Smooth muscle cell (in vitro differentiated cells): ENCODE measurements at regions not wholly inside any gene's neighbourhood (a gene's known extent, or its start where the extent isn't known, plus 50 kb on each side); places are given as distances from the start of the nearest gene placed in this dataset.
A peak's percentile ranks its signal among the peaks of the same experiment; 100 is the strongest.

Source experiments
- DNase-seq: peaks from one replicate; lab custom pipeline; 2025; ENCODE audit not compliant: unreplicated experiment; lab: John Stamatoyannopoulos, UW
- H2AFZ ChIP-seq: fragments of 200-600 bp; sonication (generic); 2 replicates; pipeline ENCODE4 v1.6.0; 2016; ENCODE audit warnings: antibody characterized with exemption, low read depth, mild to moderate bottlenecking
- H3F3A ChIP-seq: fragments of 200-600 bp; sonication (generic); 2 replicates; pipeline ENCODE4 v1.6.0; 2017; ENCODE audit warnings: antibody characterized with exemption, low read depth
- H3K27ac ChIP-seq: fragments of 200-600 bp; sonication (generic); 2 replicates; pipeline ENCODE4 v1.5.1; 2016; ENCODE audit warnings: low read depth, mild to moderate bottlenecking
- H3K27me3 ChIP-seq: fragments of 200-600 bp; sonication (generic); 2 replicates; pipeline ENCODE4 v1.6.1; 2016; ENCODE audit warnings: low read depth, mild to moderate bottlenecking
- H3K36me3 ChIP-seq: fragments of 200-600 bp; sonication (generic); 2 replicates; pipeline ENCODE4 v1.5.1; 2016; ENCODE audit warnings: low read depth
- H3K4me1 ChIP-seq: fragments of 200-600 bp; sonication (generic); 2 replicates; pipeline ENCODE4 v1.5.1; 2016; ENCODE audit warnings: low read depth
- H3K4me2 ChIP-seq: fragments of 200-600 bp; sonication (generic); 2 replicates; pipeline ENCODE4 v1.6.0; 2016; ENCODE audit warnings: mild to moderate bottlenecking
- H3K4me3 ChIP-seq: fragments of 200-600 bp; sonication (generic); 2 replicates; pipeline ENCODE4 v1.5.1; 2016; ENCODE audit warnings: mild to moderate bottlenecking
- H3K79me2 ChIP-seq: fragments of 200-600 bp; sonication (generic); 2 replicates; pipeline ENCODE4 v1.6.0; 2016; ENCODE audit warnings: low read depth, mild to moderate bottlenecking
- H3K9ac ChIP-seq: fragments of 200-600 bp; sonication (generic); 2 replicates; pipeline ENCODE4 v1.6.0; 2016; ENCODE audit warnings: low read depth
- H3K9me3 ChIP-seq: fragments of 200-600 bp; sonication (generic); replicated peaks from 2 replicates; pipeline ENCODE4 v1.5.1; 2016; ENCODE audit warnings: low read depth
- H4K20me1 ChIP-seq: fragments of 200-600 bp; sonication (generic); 2 replicates; pipeline ENCODE4 v1.6.0; 2016; ENCODE audit warnings: low read depth
- CTCF ChIP-seq: fragments of 200-600 bp; sonication (generic); IDR thresholded peaks from 2 replicates; pipeline ENCODE4 v1.5.1; 2017; ENCODE audit warnings: borderline replicate concordance, mild to moderate bottlenecking, antibody characterized with exemption; ENCODE audit not compliant: insufficient read depth, poor library complexity, severe bottlenecking
- WGBS: methylation state at CpG from one replicate; pipeline ENCODE4 v1.1.7; 2016; ENCODE audit warnings: low lambda C conversion rate; 5-methylcytosine and 5-hydroxymethylcytosine counted together

GRCh38 chr9:115615821-115616665, 498.1 kb upstream of the TNC start:
- Histone ChIP-seq H3K9me3 (no peaks in the 10 kb centered on the region), H3K79me2 (no peaks in the 10 kb centered on the region), H3F3A (peaks cover 12% of the 10 kb centered on the region), H3K4me1 (peaks cover 11% of the 10 kb centered on the region), H2AFZ (peak overlapping the region; percentile 3), H3K27ac (peak overlapping the region; percentile 99), H4K20me1 (no peaks in the 10 kb centered on the region), H3K4me2 (peak overlapping the region; percentile 80), H3K4me3 (no peak overlapping the region), H3K27me3 (no peaks in the 10 kb centered on the region), H3K9ac (peak overlapping the region; percentile 88), H3K36me3 (no peaks in the 10 kb centered on the region)
- WGBS, result 41% methylated on average over 4 of the region's 4 CpGs
- no peak for DNase-seq
- TF ChIP-seq CTCF, result no peak

- Histone ChIP-seq H3K4me1 (peaks cover 11% of the 10 kb centered on the region), H3K36me3 (no peaks in the 10 kb centered on the region), H3K79me2 (no peaks in the 10 kb centered on the region), H3K9ac (peak overlapping the region; percentile 71), H4K20me1 (no peaks in the 10 kb centered on the region), H3K27ac (peak overlapping the region; percentile 99), H2AFZ (peak overlapping the region; percentile 3), H3K4me3 (no peak overlapping the region), H3F3A (peaks cover 12% of the 10 kb centered on the region), H3K9me3 (no peaks in the 10 kb centered on the region), H3K27me3 (no peaks in the 10 kb centered on the region), H3K4me2 (peak overlapping the region; percentile 80)
- no peak for DNase-seq
- WGBS, result 87% methylated on average over 2 of the region's 2 CpGs
- TF ChIP-seq CTCF, result no peak
These were observed 498.8 kb upstream of the TNC start for GRCh38 chr9:115616666-115617239.

GRCh38 chr9:115625251-115625650, 507.3 kb upstream of the TNC start:
- Histone ChIP-seq H3K27me3 (no peaks in the 10 kb centered on the region), H4K20me1 (no peaks in the 10 kb centered on the region), H3K4me1 (peaks cover 30% of the 10 kb centered on the region), H3F3A (no peaks in the 10 kb centered on the region), H3K79me2 (no peaks in the 10 kb centered on the region), H3K4me3 (no peak overlapping the region), H3K9ac (no peak overlapping the region), H3K36me3 (no peaks in the 10 kb centered on the region), H3K27ac (no peak overlapping the region), H3K4me2 (no peak overlapping the region), H3K9me3 (peaks cover 3% of the 10 kb centered on the region), H2AFZ (no peak overlapping the region)
- DNase-seq, result no peak
- no peak for TF ChIP-seq CTCF
